GM12875 (cell line): ENCODE measurements at regions not wholly inside any gene's neighbourhood (a gene's known extent, or its start where the extent isn't known, plus 50 kb on each side); places are given as distances from the start of the nearest gene placed in this dataset.

Experiments used
- H3K4me3 ChIP-seq: one replicate; pipeline ENCODE4 v1.5.1; 2011; ENCODE audit warnings: low read depth, low read length, control low read depth
- TF ChIP-seq, protein P1 (sequence below): IDR thresholded peaks from 2 replicates; pipeline ENCODE4 v1.5.1; 2011; ENCODE audit warnings: low read depth, mild to moderate bottlenecking, control low read depth, inconsistent platforms, low read length, moderate library complexity, borderline replicate concordance; ENCODE audit not compliant: insufficient read depth

GRCh38 chr4:137681081-137681480 is 148.8 kb upstream of the PCDH18 start:
- no peak overlapping the region for H3K4me3 ChIP-seq
- TF ChIP-seq, protein P1, sequence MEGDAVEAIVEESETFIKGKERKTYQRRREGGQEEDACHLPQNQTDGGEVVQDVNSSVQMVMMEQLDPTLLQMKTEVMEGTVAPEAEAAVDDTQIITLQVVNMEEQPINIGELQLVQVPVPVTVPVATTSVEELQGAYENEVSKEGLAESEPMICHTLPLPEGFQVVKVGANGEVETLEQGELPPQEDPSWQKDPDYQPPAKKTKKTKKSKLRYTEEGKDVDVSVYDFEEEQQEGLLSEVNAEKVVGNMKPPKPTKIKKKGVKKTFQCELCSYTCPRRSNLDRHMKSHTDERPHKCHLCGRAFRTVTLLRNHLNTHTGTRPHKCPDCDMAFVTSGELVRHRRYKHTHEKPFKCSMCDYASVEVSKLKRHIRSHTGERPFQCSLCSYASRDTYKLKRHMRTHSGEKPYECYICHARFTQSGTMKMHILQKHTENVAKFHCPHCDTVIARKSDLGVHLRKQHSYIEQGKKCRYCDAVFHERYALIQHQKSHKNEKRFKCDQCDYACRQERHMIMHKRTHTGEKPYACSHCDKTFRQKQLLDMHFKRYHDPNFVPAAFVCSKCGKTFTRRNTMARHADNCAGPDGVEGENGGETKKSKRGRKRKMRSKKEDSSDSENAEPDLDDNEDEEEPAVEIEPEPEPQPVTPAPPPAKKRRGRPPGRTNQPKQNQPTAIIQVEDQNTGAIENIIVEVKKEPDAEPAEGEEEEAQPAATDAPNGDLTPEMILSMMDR, result no peak

DNA sequence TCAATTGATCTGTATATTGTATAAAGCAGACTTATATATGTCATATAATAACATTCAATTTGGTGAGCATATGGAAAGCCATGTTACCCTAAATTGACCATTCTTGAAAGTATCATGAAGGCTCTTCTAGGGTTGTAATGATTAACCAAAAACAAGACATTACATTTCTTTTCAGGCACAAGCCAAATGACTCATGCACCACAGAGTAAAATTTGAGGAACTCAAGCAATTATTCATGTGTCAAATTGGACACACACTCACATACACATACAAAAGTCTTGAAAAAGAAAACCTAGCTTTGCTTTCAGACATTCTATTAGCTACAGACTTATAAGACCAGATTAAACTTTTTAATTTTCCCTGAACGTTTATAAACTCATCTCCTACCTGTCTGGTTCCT is 146.5 kb upstream of the PCDH18 start:
- no peak overlapping the region for H3K4me3 ChIP-seq
- TF ChIP-seq, protein P1, result no peak

DNA sequence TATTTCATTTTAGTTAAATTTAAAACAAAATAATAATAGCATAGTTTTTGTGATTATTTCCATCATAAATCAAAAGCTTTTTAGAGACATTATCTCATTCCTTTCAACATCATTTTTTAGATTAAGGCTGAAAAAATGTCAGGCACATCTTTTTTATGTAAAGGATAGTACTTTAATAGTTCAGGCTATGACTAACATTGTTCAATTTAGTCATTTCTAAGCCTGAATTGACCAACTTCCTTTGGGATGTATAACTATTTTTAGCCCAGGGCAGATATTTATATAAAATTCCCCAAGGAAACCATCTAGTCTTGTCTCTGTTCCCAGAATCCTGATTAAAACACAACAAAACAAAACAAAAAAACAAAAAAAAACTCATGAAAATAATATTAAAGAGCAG is 145.6 kb upstream of the PCDH18 start:
- H3K4me3 ChIP-seq, result no peak overlapping the region
- TF ChIP-seq, protein P1, result no peak

DNA sequence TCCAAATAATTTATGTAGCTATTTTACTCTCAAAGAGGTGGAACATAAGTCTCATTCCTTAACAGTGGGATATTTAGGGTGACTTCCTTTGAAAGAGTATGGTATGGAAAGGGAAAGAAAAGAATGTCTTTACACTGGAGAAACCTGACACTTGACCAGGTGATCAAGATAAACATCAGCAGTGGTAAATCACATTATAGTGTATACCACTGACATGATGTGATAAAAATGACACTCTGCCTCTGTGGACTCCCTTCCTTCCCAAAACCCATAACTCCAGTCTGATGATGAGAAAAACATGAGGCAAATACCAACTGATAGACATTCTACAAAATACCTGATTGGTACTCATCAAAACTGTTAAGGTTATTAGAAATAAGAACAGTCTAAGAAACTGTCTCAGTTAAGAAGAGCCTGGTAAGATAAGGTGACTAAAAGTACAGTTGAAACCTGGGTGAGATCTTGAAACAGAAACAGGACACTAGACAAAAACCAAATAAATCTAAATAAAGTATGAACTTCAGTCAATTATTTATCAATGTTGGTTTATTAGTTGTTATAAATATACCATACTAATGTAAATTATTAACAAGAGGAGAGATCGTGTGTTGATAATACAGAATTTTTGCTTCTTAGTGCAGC is 144.2 kb upstream of the PCDH18 start:
- TF ChIP-seq, protein P1, result no peak
- no peak overlapping the region for H3K4me3 ChIP-seq

GRCh38 chr4:137674066-137674465 is 141.8 kb upstream of the PCDH18 start:
- TF ChIP-seq, protein P1, result no peak
- no peak overlapping the region for H3K4me3 ChIP-seq

DNA sequence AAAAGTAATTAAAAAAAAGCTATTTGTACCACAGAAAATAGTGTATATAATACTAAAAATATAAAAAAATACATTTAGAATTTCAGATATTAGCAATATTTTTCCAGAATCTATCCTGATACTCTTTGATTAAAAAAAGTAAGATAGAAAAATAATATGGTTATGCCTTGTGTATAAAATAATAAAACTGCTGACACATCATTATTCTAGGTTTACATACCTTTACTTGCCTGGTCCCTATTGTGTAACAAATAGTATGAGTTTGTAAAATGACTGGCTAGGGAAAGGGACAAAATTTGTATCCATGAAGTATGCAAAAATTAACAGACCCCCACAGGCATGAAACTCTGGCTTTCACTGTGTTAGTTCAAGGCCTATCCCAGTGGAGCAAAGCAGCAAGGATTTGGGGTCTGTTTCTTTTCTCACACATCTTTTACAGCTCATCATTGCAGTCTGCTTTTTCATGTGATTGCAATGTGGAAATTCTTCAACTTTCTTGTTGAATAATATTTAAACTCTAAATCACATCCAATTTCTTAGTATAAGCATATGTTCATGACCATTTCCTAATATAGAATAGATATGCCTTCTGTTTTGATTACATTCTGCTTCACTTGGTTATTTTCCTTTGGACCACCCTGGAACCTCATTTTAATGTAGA is 136.7 kb upstream of the PCDH18 start:
- H3K4me3 ChIP-seq, result no peak overlapping the region
- TF ChIP-seq, protein P1, result no peak

- TF ChIP-seq, protein P1, result no peak
- H3K4me3 ChIP-seq, result no peak overlapping the region
Observed at GRCh38 chr4:137664416-137664815, 132.1 kb upstream of the PCDH18 start.
